H1 (cell line): ENCODE measurements at regions not wholly inside any gene's neighbourhood (a gene's known extent, or its start where the extent isn't known, plus 50 kb on each side); places are given as distances from the start of the nearest gene placed in this dataset.

Source experiments
- CHD2 ChIP-seq: IDR thresholded peaks from 2 replicates; pipeline ENCODE4 v1.6.1; 2012; ENCODE audit warnings: low read length, improper control_type of control experiment
- SUZ12 ChIP-seq: fragments of 200-600 bp; sonication (generic); IDR thresholded peaks from 2 replicates; pipeline ENCODE4 v1.6.1; 2012; ENCODE audit warnings: mild to moderate bottlenecking, inconsistent platforms, low read length, moderate library complexity, mixed read lengths
- TEAD4 ChIP-seq: IDR thresholded peaks from 2 replicates; pipeline ENCODE4 v1.6.1; 2012; ENCODE audit warnings: low read depth, low read length, inconsistent platforms, mixed read lengths
- TF ChIP-seq, protein P1 (sequence below): fragments of 300-600 bp; sonication (generic); IDR thresholded peaks from 2 replicates; pipeline ENCODE4 v1.7.1; 2012; ENCODE audit warnings: low read length, moderate library complexity, mild to moderate bottlenecking, inconsistent platforms; ENCODE audit not compliant: insufficient replicate concordance

- TF ChIP-seq, protein P1, sequence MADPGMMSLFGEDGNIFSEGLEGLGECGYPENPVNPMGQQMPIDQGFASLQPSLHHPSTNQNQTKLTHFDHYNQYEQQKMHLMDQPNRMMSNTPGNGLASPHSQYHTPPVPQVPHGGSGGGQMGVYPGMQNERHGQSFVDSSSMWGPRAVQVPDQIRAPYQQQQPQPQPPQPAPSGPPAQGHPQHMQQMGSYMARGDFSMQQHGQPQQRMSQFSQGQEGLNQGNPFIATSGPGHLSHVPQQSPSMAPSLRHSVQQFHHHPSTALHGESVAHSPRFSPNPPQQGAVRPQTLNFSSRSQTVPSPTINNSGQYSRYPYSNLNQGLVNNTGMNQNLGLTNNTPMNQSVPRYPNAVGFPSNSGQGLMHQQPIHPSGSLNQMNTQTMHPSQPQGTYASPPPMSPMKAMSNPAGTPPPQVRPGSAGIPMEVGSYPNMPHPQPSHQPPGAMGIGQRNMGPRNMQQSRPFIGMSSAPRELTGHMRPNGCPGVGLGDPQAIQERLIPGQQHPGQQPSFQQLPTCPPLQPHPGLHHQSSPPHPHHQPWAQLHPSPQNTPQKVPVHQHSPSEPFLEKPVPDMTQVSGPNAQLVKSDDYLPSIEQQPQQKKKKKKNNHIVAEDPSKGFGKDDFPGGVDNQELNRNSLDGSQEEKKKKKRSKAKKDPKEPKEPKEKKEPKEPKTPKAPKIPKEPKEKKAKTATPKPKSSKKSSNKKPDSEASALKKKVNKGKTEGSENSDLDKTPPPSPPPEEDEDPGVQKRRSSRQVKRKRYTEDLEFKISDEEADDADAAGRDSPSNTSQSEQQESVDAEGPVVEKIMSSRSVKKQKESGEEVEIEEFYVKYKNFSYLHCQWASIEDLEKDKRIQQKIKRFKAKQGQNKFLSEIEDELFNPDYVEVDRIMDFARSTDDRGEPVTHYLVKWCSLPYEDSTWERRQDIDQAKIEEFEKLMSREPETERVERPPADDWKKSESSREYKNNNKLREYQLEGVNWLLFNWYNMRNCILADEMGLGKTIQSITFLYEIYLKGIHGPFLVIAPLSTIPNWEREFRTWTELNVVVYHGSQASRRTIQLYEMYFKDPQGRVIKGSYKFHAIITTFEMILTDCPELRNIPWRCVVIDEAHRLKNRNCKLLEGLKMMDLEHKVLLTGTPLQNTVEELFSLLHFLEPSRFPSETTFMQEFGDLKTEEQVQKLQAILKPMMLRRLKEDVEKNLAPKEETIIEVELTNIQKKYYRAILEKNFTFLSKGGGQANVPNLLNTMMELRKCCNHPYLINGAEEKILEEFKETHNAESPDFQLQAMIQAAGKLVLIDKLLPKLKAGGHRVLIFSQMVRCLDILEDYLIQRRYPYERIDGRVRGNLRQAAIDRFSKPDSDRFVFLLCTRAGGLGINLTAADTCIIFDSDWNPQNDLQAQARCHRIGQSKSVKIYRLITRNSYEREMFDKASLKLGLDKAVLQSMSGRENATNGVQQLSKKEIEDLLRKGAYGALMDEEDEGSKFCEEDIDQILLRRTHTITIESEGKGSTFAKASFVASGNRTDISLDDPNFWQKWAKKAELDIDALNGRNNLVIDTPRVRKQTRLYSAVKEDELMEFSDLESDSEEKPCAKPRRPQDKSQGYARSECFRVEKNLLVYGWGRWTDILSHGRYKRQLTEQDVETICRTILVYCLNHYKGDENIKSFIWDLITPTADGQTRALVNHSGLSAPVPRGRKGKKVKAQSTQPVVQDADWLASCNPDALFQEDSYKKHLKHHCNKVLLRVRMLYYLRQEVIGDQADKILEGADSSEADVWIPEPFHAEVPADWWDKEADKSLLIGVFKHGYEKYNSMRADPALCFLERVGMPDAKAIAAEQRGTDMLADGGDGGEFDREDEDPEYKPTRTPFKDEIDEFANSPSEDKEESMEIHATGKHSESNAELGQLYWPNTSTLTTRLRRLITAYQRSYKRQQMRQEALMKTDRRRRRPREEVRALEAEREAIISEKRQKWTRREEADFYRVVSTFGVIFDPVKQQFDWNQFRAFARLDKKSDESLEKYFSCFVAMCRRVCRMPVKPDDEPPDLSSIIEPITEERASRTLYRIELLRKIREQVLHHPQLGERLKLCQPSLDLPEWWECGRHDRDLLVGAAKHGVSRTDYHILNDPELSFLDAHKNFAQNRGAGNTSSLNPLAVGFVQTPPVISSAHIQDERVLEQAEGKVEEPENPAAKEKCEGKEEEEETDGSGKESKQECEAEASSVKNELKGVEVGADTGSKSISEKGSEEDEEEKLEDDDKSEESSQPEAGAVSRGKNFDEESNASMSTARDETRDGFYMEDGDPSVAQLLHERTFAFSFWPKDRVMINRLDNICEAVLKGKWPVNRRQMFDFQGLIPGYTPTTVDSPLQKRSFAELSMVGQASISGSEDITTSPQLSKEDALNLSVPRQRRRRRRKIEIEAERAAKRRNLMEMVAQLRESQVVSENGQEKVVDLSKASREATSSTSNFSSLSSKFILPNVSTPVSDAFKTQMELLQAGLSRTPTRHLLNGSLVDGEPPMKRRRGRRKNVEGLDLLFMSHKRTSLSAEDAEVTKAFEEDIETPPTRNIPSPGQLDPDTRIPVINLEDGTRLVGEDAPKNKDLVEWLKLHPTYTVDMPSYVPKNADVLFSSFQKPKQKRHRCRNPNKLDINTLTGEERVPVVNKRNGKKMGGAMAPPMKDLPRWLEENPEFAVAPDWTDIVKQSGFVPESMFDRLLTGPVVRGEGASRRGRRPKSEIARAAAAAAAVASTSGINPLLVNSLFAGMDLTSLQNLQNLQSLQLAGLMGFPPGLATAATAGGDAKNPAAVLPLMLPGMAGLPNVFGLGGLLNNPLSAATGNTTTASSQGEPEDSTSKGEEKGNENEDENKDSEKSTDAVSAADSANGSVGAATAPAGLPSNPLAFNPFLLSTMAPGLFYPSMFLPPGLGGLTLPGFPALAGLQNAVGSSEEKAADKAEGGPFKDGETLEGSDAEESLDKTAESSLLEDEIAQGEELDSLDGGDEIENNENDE = no peak
- TF ChIP-seq SUZ12 (no peak), TEAD4 (no peak), CHD2 (no peak)
These were observed 418.6 kb upstream of the NPVF start (continued) for GRCh38 chr7:25646726-25647413.
